ENCODE measurements at regions not wholly inside any gene's neighbourhood (a gene's known extent, or its start where the extent isn't known, plus 50 kb on each side); places are given as distances from the start of the nearest gene placed in this dataset.

GRCh38 chr13:73428137-73428536, 369.3 kb downstream of the KLF5 start:
- in situ Hi-C loops (cut with MboI; ENCODE audit: low sequenced_read_pairs) = no loop called here

- in situ Hi-C loops (cut with MboI; ENCODE audit: low sequenced_read_pairs) = no loop called here
Observed at GRCh38 chr13:73422973-73423372, 364.2 kb downstream of the KLF5 start.

- in situ Hi-C loops (cut with MboI; ENCODE audit: low sequenced_read_pairs) = no loop called here
Observed at GRCh38 chr13:73421310-73421912, 362.6 kb downstream of the KLF5 start.

- in situ Hi-C loops (cut with MboI; ENCODE audit: low sequenced_read_pairs) = no loop called here
Observed at GRCh38 chr13:73419186-73419585, 360.4 kb downstream of the KLF5 start.

- in situ Hi-C loops (cut with MboI; ENCODE audit: low sequenced_read_pairs) = no loop called here
Observed at GRCh38 chr13:73417012-73417615, 358.3 kb downstream of the KLF5 start.

- in situ Hi-C loops (cut with MboI; ENCODE audit: low sequenced_read_pairs) = no loop called here
Observed at GRCh38 chr13:73416093-73416492, 357.3 kb downstream of the KLF5 start.

GRCh38 chr13:73413656-73414055, 354.9 kb downstream of the KLF5 start:
- in situ Hi-C loops (cut with MboI; ENCODE audit: low sequenced_read_pairs) = no loop called here

- in situ Hi-C loops (cut with MboI; ENCODE audit: low sequenced_read_pairs) = no loop called here
Observed at GRCh38 chr13:73412933-73413332, 354.1 kb downstream of the KLF5 start.

GRCh38 chr13:73411067-73411809, 352.4 kb downstream of the KLF5 start:
- in situ Hi-C loops (cut with MboI; ENCODE audit: low sequenced_read_pairs) = no loop called here

- in situ Hi-C loops (cut with MboI; ENCODE audit: low sequenced_read_pairs) = no loop called here
Observed at GRCh38 chr13:73406454-73406853, 347.6 kb downstream of the KLF5 start.

GRCh38 chr13:73404581-73404980, 345.8 kb downstream of the KLF5 start:
- in situ Hi-C loops (cut with MboI; ENCODE audit: low sequenced_read_pairs) = no loop called here

- in situ Hi-C loops (cut with MboI; ENCODE audit: low sequenced_read_pairs) = no loop called here
Observed at GRCh38 chr13:73403355-73404120, 344.7 kb downstream of the KLF5 start.

GRCh38 chr13:73401769-73402168, 343.0 kb downstream of the KLF5 start:
- in situ Hi-C loops (cut with MboI; ENCODE audit: low sequenced_read_pairs) = no loop called here

GRCh38 chr13:73399347-73400216, 340.8 kb downstream of the KLF5 start:
- in situ Hi-C loops (cut with MboI; ENCODE audit: low sequenced_read_pairs) = no loop called here

- in situ Hi-C loops (cut with MboI; ENCODE audit: low sequenced_read_pairs) = no loop called here
Observed at GRCh38 chr13:73397496-73398305, 338.9 kb downstream of the KLF5 start.

- in situ Hi-C loops (cut with MboI; ENCODE audit: low sequenced_read_pairs) = no loop called here
Observed at GRCh38 chr13:73394066-73394465, 335.3 kb downstream of the KLF5 start.

GRCh38 chr13:73390100-73390499, 331.3 kb downstream of the KLF5 start:
- in situ Hi-C loops (cut with MboI; ENCODE audit: low sequenced_read_pairs) = no loop called here

GRCh38 chr13:73388586-73388985, 329.8 kb downstream of the KLF5 start:
- in situ Hi-C loops (cut with MboI; ENCODE audit: low sequenced_read_pairs) = no loop called here

- in situ Hi-C loops (cut with MboI; ENCODE audit: low sequenced_read_pairs) = no loop called here
Observed at GRCh38 chr13:73387318-73387717, 328.5 kb downstream of the KLF5 start.

GRCh38 chr13:73385848-73386247, 327.0 kb downstream of the KLF5 start:
- in situ Hi-C loops (cut with MboI; ENCODE audit: low sequenced_read_pairs) = no loop called here

Measured in HL-60/S4 (cell line).